Breast epithelium (tissue), 3 donors: ENCODE measurements at regions not wholly inside any gene's neighbourhood (a gene's known extent, or its start where the extent isn't known, plus 50 kb on each side); places are given as distances from the start of the nearest gene placed in this dataset.

Experiments
- CTCF ChIP-seq, 3 donors: fragments of 450-650 bp; IDR thresholded peaks; one replicate each; pipeline ENCODE4 v1.5.1; 2016 to 2017; ENCODE audit warnings: antibody characterized with exemption in 3 of 3, mild to moderate bottlenecking in 3 of 3, moderate library complexity in 3 of 3
- POLR2A ChIP-seq: fragments of 450-650 bp; IDR thresholded peaks from one replicate; pipeline ENCODE4 v1.6.1; 2016; ENCODE audit warnings: antibody characterized with exemption, mild to moderate bottlenecking, moderate library complexity
- POLR2AphosphoS5 ChIP-seq, 3 donors: sonication (generic); formaldehyde crosslinking; IDR thresholded peaks; one replicate each; pipeline ENCODE4 v1.6.1; 2017; ENCODE audit warnings: antibody characterized with exemption in 3 of 3

- no peak for TF ChIP-seq CTCF (IDR thresholded peaks at IDR 0.05)
- no peak for TF ChIP-seq POLR2AphosphoS5 (IDR thresholded peaks at IDR 0.05)
- TF ChIP-seq POLR2A: no peak
These were observed 301.9 kb upstream of the OBI1 start for GRCh38 chr13:78960881-78961280.
